ENCODE measurements at regions not wholly inside any gene's neighbourhood (a gene's known extent, or its start where the extent isn't known, plus 50 kb on each side); places are given as distances from the start of the nearest gene placed in this dataset.
"Not testable (repeated sequence)": the region's sequence is repeated elsewhere in the genome, so short reads cannot be mapped to it uniquely, and the experiment has no call there.

- DNase-seq: peak; percentile 41
Observed at GRCh38 chr6:150299873-150300485, 68.8 kb upstream of the IYD start.

DNA sequence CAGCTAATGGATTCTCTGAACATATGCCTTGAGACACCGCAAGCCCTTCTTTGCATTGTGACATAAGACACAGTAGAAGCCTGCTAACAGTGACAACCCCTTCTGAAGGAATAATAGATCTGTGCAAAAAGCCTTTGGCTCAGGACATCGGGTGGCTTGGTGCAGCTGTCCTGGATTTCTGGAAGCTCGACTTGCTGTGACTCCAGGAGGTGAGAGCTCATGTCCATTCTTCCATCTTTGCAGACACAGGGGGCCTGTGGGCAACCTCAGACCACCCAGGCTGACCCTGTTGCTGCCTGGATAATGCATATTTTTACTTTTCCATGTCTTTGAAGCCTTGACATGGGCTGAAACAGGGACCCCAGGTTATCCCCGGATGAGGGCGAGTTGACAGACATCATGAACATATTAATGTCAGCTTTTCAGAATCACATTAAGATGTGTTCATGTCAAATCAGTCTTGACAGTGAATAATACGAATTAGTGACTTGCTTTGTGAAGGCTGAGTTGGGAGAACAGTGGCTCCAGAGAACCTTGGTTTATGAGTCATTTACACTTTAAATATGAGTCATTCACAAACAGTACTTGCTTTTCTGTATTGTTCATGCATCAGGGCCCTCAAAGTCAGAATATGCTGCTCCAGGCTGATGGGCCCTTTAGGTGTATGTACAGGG is 66.8 kb upstream of the IYD start:
- DNase-seq: no peak

GRCh38 chr6:150302520-150303176 is 66.2 kb upstream of the IYD start:
- DNase-seq: no peak

GRCh38 chr6:150303256-150303655 is 65.6 kb upstream of the IYD start:
- DNase-seq: no peak

GRCh38 chr6:150304429-150304828 is 64.4 kb upstream of the IYD start:
- no peak for DNase-seq

- no peak for DNase-seq
Observed at GRCh38 chr6:150306290-150306689, 62.5 kb upstream of the IYD start.

- DNase-seq: no peak
Observed at GRCh38 chr6:150307520-150307919, 61.3 kb upstream of the IYD start.

DNA sequence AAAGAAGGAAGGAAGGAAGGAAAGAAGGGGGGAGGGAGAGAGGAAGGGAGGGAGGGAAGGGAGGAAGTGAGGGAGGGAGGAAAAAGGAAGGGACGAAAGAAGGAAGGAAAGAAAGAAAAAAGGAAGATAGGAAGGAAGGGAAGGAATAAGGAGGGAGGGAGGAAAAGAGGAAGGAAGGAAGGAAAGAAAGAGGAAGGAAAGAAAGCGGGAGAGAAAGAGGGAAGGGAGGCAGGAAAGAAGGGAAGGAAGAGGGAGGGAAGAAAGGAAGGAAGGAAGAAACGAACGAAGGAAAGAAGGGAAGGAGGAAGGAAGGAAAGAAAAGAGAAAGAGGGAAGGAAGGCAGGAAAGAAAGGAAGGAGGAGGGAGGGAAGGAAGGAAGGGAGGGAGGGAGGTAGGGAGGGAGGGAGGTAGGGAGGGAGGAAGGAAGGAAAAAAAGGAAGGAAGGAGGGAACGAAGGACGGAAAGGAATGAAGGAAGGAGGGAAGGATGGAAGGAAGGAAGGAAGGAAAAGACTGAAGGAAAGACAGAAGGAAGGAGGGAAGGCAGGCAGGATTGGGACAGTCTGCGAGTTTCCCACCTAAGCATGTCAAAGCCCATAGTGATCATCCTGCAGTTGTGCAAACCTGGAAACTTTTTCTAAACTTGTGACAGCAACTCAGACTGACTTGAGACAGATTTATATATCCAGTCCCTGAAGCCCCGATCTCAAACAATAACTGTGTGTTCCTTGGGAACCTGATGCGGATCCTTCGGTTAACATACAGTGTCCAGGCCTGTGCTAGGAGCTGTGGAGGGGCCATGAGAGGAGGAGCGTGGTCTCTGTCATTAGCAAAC is 59.8 kb upstream of the IYD start:
- no peak for DNase-seq

DNA sequence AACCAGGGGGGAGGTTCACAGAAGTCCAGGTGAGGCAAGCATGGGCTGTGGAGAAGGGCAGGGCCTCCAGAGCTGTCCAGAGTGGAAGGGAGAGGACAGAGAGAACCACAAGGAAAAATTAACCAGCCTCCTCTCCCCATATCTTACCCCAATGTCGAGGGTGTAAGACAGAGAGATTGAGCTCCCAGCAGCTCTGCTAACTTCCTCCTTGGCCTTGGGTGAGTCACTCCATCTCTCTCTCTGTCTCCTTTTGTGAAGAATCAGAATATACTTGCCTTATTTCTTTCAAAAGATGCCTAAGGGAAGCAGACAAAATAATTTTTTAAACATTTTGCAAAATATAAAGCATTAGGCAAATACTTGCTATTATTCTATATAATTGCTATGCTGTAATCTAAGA is 58.3 kb upstream of the IYD start:
- DNase-seq: no peak

DNA sequence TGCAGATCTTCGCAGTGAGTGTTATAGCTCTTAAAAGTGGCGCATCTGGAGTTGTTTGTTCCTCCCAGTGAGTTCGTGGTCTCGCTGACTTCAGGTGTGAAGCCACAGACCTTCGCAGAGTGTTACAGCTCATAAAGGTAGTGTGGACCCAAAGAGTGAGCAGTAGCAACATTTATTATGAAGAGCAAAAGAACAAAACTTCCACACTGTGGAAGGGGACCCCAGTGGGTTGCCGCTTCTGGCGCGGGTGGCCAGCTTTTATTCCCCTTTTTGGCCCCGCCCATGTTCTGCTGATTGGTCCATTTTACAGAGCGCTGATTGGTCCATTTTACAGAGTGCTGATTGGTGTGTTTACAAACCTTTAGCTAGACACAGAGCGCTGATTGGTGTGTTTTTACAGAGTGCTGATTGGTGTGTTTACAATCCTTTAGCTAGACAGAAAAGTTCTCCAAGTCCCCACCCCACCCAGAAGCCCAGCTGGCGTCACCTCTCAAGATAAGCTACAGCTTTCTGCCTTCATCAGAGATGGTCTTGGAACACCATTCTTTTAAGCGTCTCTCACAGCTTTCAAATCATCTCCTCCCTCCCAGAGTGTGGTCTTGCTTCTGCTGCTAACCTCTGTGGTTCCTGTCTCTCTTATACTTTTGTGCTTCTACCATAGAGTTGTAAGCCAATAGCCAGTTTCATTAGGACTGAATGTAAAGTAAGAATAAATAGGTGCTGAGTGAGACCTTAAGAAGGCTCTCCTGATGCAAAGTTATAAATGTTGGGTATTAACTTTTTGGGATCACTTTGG is 57.5 kb upstream of the IYD start:
- not testable (repeated sequence) for DNase-seq

GRCh38 chr6:150312395-150312794 is 56.4 kb upstream of the IYD start:
- no peak for DNase-seq

GRCh38 chr6:150312844-150313584 is 55.8 kb upstream of the IYD start:
- no peak for DNase-seq

DNA sequence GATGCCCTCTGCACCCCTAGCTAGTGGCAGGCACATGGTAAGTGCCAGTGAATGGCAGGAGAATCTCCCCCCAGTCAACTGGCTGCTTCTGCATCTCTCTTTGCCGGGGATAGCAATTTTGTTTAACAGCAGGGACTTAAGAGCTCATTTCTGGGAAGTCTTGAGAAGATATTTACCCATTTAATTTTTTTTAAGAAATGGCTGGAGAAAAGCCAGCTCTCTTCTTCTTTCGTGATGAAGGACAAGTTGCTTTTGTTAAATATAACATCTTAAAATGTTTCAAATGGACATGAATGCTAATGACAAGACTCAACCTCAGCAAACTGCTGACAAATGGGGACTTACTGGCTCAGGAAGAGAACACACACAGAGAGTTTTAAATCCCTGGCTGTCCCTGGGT is 55.0 kb upstream of the IYD start:
- no peak for DNase-seq

GRCh38 chr6:150314230-150315188 is 54.3 kb upstream of the IYD start:
- DNase-seq: no peak

- DNase-seq: no peak
Observed at GRCh38 chr6:150315626-150316025, 53.2 kb upstream of the IYD start.

DNA sequence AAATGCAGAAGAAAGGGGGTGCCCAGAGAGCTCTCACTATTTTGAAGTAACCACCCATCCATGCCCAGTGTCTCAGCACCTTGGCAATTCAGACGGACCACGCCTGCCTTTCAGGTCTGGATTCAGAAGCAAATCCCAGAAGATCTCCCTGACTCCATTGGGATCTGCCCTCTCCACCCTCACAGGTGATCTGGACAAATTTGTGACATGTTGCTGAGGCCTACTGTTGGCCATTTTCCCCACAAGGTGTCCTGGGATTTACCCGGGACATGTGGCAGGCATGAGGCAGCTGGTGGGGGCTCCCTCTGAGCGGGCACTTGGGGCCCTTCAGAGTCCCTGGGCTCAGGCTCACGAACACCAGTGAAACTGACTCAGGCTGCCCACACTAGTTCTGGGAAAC is 51.9 kb upstream of the IYD start:
- DNase-seq: no peak
